BLaER1 (cell line): ENCODE measurements at regions not wholly inside any gene's neighbourhood (a gene's known extent, or its start where the extent isn't known, plus 50 kb on each side); places are given as distances from the start of the nearest gene placed in this dataset.
"Not testable (repeated sequence)": the region's sequence is repeated elsewhere in the genome, so short reads cannot be mapped to it uniquely, and the experiment has no call there.

ENCODE experiments used
- H3K27ac ChIP-seq: shearing (Covaris generic); formaldehyde crosslinking; 2 replicates; pipeline ENCODE4 v1.8.1; 2022
- H3K27me3 ChIP-seq: shearing (Covaris generic); formaldehyde crosslinking; 2 replicates; pipeline ENCODE4 v1.8.1; 2022
- H3K36me3 ChIP-seq: shearing (Covaris generic); formaldehyde crosslinking; 2 replicates; pipeline ENCODE4 v1.8.1; 2022
- H3K4me1 ChIP-seq: shearing (Covaris generic); formaldehyde crosslinking; 2 replicates; pipeline ENCODE4 v1.8.1; 2022
- H3K4me2 ChIP-seq: shearing (Covaris generic); formaldehyde crosslinking; 2 replicates; pipeline ENCODE4 v1.8.1; 2022
- H3K4me3 ChIP-seq: shearing (Covaris generic); formaldehyde crosslinking; 2 replicates; pipeline ENCODE4 v1.8.1; 2022
- H3K9ac ChIP-seq: shearing (Covaris generic); formaldehyde crosslinking; 2 replicates; pipeline ENCODE4 v1.8.1; 2022
- H3K9me3 ChIP-seq: shearing (Covaris generic); formaldehyde crosslinking; 2 replicates; pipeline ENCODE4 v1.8.1; 2022
- H4K20me1 ChIP-seq: shearing (Covaris generic); formaldehyde crosslinking; 2 replicates; pipeline ENCODE4 v1.8.1; 2022
- Cebpa-rat ChIP-seq: shearing (Covaris generic); IDR thresholded peaks from 2 replicates; pipeline ENCODE4 v1.8.1; 2022

DNA sequence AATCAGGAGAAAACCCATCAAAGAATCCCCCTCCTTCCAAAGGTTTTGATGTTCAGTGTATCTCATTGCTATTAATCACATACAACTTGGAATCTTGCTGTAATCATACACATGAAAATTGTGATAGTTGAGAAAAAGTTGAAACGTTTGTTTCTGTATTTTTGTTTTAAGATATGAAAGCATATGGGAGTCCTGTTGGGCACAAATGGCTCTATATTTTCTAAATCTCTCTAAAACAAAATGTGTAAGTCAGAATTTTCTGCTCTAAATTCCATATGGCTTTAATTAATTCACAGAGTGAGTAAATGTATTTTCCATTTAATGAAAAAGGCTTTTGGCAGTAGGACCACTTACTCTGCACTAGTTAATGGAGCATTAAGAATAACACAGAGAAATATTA is 140.2 kb downstream of the MOSPD2 start:
- Histone ChIP-seq H3K9me3 (no peaks in the 10 kb centered on the region), H4K20me1 (no peaks in the 10 kb centered on the region; the same call in 1 of the 2 replicates), H3K27me3 (peaks cover 81% of the 10 kb centered on the region), H3K4me3 (no peak overlapping the region), H3K4me1 (no peaks in the 10 kb centered on the region), H3K36me3 (no peaks in the 10 kb centered on the region), H3K9ac (no peak overlapping the region), H3K27ac (no peak overlapping the region), H3K4me2 (no peak overlapping the region)
- no peak for TF ChIP-seq Cebpa-rat

DNA sequence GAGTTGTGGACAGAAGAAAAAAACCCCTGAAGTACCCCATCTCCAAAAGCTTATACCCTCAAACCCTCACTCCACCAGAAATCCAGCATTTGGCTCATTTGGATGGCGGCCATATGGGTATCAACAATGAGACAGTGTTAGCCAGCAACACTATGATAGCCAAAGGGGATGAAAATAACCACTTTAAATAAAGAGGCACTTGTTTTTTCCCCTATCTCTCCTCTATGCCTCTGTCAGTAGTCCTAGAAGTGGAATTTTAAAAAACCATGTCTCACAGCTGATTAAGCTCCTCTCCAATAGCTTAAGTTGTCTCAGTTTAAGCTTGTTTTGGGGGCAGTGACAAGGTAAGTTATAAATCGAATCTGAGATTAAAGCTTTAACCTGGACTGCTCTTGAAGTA is 124.0 kb downstream of the MOSPD2 start:
- no peaks in the 10 kb centered on the region for H3K4me1 ChIP-seq
- no peak for TF ChIP-seq Cebpa-rat
- H3K36me3 ChIP-seq: no peaks in the 10 kb centered on the region
- H4K20me1 ChIP-seq: no peaks in the 10 kb centered on the region
- H3K27ac ChIP-seq: no peak overlapping the region
- peaks cover 66% of the 10 kb centered on the region for H3K27me3 ChIP-seq
- H3K4me2 ChIP-seq: no peak overlapping the region
- no peaks in the 10 kb centered on the region for H3K9me3 ChIP-seq
- no peak overlapping the region for H3K4me3 ChIP-seq
- no peak overlapping the region for H3K9ac ChIP-seq

DNA sequence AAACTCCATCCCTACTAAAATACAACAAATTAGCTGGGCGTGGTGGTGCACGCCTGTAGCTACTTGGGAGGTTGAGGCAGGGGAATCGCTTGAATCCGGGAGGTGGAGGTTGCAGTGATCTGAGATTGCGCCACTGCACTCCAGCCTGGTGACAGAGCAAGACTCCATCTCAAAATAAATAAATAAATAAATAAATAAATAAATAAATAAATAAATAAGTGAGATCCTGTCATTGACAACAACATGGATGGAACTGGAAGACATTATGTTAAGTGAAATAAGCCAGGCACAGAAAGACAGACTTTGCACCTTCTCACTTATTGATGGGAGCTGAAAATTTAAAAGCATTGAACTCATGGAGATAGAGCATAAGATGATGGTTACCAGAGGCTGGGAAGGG is 111.2 kb downstream of the MOSPD2 start:
- H3K27me3 ChIP-seq: peaks cover 63% of the 10 kb centered on the region
- not testable (repeated sequence) for H3K4me1 ChIP-seq, H3K4me3 ChIP-seq, H3K9me3 ChIP-seq, H3K9ac ChIP-seq, H4K20me1 ChIP-seq, H3K27ac ChIP-seq, H3K36me3 ChIP-seq, H3K4me2 ChIP-seq
